Ishikawa (cell line): ENCODE measurements at regions not wholly inside any gene's neighbourhood (a gene's known extent, or its start where the extent isn't known, plus 50 kb on each side); places are given as distances from the start of the nearest gene placed in this dataset.

Experiments
- EP300 ChIP-seq: IDR thresholded peaks from 2 replicates; pipeline ENCODE4 v1.6.1; 2012; ENCODE audit warnings: borderline replicate concordance
- MAX ChIP-seq: IDR thresholded peaks from 2 replicates; pipeline ENCODE4 v1.6.1; 2012

GRCh38 chr2:174678395-174678794 is 80.8 kb upstream of the WIPF1 start:
- TF ChIP-seq EP300 (no peak), MAX (no peak)
